ENCODE measurements at regions not wholly inside any gene's neighbourhood (a gene's known extent, or its start where the extent isn't known, plus 50 kb on each side); places are given as distances from the start of the nearest gene placed in this dataset.

DNA sequence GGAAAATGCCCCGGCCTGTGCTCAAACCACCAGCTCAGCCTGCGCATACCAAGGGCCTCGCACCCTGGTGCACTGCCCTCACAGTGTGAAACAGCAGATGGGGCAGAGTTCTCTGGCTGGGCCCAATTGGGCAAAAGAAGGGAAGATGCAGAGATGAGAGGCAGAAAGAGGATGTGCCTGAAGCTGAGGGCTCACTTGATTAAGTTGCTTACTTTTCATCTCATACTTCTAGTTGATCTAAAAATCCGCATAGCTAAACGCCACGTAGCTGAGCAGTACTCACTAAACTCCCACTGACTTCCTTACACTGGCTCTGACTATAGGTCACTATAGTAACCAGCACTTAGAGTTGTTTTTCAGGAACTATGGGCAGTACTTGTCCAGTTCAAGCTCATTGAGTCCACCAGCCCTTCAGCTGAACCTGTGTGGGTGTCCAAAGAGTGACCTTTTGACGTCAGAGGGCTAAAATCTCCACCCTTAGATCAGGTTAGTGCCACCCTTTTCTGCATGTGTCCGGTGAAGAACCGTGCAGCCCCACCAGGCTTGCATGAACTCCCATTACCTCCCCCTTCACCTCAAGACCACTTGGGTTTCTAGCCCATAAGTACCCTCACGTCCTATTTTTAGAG, 215.2 kb downstream of the AUH start:
- TF ChIP-seq, protein P1, sequence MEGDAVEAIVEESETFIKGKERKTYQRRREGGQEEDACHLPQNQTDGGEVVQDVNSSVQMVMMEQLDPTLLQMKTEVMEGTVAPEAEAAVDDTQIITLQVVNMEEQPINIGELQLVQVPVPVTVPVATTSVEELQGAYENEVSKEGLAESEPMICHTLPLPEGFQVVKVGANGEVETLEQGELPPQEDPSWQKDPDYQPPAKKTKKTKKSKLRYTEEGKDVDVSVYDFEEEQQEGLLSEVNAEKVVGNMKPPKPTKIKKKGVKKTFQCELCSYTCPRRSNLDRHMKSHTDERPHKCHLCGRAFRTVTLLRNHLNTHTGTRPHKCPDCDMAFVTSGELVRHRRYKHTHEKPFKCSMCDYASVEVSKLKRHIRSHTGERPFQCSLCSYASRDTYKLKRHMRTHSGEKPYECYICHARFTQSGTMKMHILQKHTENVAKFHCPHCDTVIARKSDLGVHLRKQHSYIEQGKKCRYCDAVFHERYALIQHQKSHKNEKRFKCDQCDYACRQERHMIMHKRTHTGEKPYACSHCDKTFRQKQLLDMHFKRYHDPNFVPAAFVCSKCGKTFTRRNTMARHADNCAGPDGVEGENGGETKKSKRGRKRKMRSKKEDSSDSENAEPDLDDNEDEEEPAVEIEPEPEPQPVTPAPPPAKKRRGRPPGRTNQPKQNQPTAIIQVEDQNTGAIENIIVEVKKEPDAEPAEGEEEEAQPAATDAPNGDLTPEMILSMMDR (IDR thresholded peaks at IDR 0.05) = no peak
- no peak for TF ChIP-seq POLR2A (IDR thresholded peaks at IDR 0.05)
